ENCODE measurements at regions not wholly inside any gene's neighbourhood (a gene's known extent, or its start where the extent isn't known, plus 50 kb on each side); places are given as distances from the start of the nearest gene placed in this dataset.

- no peak for DNase-seq (ENCODE audit: low read depth)
Measured at GRCh38 chr14:76672123-76672522, 89.1 kb upstream of the VASH1 start.

DNA sequence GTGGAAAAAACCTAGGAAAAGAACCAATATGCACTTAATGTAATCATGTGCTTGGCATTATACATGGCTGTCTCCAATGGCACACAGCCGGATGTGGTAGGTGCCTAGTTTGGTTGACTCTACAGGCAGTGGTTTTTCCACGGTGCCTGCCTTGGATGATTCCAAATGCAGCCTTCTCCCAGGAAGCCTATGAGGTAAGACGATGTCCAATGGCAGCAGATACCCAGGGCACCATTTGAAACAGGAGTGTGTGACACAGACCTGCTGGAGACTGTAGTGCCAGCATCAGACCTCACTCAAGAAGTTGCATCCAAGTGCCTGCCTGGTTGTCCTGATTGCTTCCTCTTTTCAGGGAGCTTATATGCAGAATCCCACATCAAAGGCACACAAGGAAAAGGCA lies 88.0 kb upstream of the VASH1 start:
- no peak for DNase-seq (ENCODE audit: low read depth)
- TF ChIP-seq, protein P1, sequence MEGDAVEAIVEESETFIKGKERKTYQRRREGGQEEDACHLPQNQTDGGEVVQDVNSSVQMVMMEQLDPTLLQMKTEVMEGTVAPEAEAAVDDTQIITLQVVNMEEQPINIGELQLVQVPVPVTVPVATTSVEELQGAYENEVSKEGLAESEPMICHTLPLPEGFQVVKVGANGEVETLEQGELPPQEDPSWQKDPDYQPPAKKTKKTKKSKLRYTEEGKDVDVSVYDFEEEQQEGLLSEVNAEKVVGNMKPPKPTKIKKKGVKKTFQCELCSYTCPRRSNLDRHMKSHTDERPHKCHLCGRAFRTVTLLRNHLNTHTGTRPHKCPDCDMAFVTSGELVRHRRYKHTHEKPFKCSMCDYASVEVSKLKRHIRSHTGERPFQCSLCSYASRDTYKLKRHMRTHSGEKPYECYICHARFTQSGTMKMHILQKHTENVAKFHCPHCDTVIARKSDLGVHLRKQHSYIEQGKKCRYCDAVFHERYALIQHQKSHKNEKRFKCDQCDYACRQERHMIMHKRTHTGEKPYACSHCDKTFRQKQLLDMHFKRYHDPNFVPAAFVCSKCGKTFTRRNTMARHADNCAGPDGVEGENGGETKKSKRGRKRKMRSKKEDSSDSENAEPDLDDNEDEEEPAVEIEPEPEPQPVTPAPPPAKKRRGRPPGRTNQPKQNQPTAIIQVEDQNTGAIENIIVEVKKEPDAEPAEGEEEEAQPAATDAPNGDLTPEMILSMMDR (conservative IDR thresholded peaks at IDR 0.05; ENCODE audit: low read depth, low read length) = no peak
- H3K4me3 ChIP-seq (ENCODE audit: low read length) = no peak overlapping the region

More at GRCh38 chr14:76672123-76672522, 89.1 kb upstream of the VASH1 start:
- TF ChIP-seq, protein P1 (conservative IDR thresholded peaks at IDR 0.05; ENCODE audit: low read depth, low read length) = no peak
- H3K4me3 ChIP-seq (ENCODE audit: low read length) = no peak overlapping the region

DNA sequence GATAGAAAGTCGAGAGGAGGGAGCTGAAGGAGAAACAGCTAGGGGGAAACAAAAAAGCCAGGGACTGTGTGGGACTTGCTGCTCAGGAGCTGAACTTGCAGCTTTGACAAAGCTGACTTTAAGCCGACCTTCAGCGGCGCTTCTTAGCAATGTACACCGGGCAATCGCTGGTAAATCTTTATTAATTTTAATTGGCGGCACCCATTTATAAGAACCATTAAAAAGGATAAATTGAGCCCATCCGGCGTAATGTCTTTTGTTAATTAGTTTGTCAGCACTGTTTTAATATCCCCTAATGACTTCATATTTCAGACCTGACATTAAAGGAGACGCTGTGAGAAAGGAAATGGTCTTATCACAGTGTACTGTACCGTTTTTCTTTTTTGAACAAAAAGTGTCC lies 86.2 kb upstream of the VASH1 start:
- no peak overlapping the region for H3K4me3 ChIP-seq (ENCODE audit: low read length)
- no peak for DNase-seq (ENCODE audit: low read depth)
- TF ChIP-seq, protein P1 (conservative IDR thresholded peaks at IDR 0.05; ENCODE audit: low read depth, low read length) = no peak

- TF ChIP-seq, protein P1 (conservative IDR thresholded peaks at IDR 0.05; ENCODE audit: low read depth, low read length) = no peak
- no peak for DNase-seq (ENCODE audit: low read depth)
Measured at GRCh38 chr14:76676539-76676938, 84.7 kb upstream of the VASH1 start.

DNA sequence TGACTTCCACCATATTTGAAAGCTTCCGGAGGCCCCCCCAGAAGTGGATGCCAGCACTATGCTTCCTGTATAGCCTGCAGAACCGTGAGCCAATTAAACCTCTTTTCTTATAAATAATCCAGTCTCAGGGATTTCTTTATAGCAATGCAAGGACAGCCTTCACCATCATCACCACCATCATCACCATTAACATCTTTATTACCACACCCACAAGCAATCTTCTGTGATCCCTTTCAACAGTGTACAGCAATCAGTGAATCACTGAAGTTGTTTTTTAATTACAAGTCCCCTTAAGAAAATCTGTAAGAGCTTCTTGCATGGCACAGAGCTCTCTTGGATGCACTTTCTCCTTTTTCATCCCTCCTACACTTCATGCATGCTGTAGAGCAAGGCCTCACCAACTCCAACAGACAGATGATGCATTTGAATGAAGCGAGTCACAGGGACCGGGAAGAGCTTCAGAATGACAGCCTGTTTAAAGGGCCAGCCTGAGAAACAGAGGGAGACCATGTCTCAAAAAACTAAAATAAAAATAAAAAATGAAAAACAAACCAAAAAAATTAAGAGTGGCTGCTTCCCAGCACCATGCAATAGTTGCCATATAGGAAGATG lies 83.6 kb upstream of the VASH1 start:
- TF ChIP-seq, protein P1 (conservative IDR thresholded peaks at IDR 0.05; ENCODE audit: low read depth, low read length) = no peak
- no peak overlapping the region for H3K4me3 ChIP-seq (ENCODE audit: low read length)
- DNase-seq (ENCODE audit: low read depth) = no peak

More at GRCh38 chr14:76676539-76676938, 84.7 kb upstream of the VASH1 start:
- H3K4me3 ChIP-seq (ENCODE audit: low read length) = no peak overlapping the region

- H3K4me3 ChIP-seq (ENCODE audit: low read length) = no peak overlapping the region
- DNase-seq (ENCODE audit: low read depth) = no peak
- TF ChIP-seq, protein P1 (conservative IDR thresholded peaks at IDR 0.05; ENCODE audit: low read depth, low read length) = no peak
Measured at GRCh38 chr14:76678244-76678800, 82.9 kb upstream of the VASH1 start.

GRCh38 chr14:76682367-76682766 lies 78.9 kb upstream of the VASH1 start:
- H3K4me3 ChIP-seq (ENCODE audit: low read length) = no peak overlapping the region
- TF ChIP-seq, protein P1 (conservative IDR thresholded peaks at IDR 0.05; ENCODE audit: low read depth, low read length) = no peak
- no peak for DNase-seq (ENCODE audit: low read depth)
